KG1 (cell line): ENCODE measurements at regions not wholly inside any gene's neighbourhood (a gene's known extent, or its start where the extent isn't known, plus 50 kb on each side); places are given as distances from the start of the nearest gene placed in this dataset.
A peak's percentile ranks its signal among the peaks of the same experiment; 100 is the strongest.
"Not testable (repeated sequence)": the region's sequence is repeated elsewhere in the genome, so short reads cannot be mapped to it uniquely, and the experiment has no call there.

Experiments used
- DNase-seq: peaks from one replicate; lab custom pipeline; 2025; lab: John Stamatoyannopoulos, UW

GRCh38 chr1:244322791-244323521 is 128.8 kb downstream of the ADSS2 start:
- peak; percentile 71 for DNase-seq

- peak; percentile 30 for DNase-seq
Measured at GRCh38 chr1:244324176-244324883, 127.4 kb downstream of the ADSS2 start.

- peak; percentile 35 for DNase-seq
Measured at GRCh38 chr1:244325056-244325758, 126.5 kb downstream of the ADSS2 start.

- no peak for DNase-seq
Measured at GRCh38 chr1:244326757-244327156, 125.0 kb downstream of the ADSS2 start.

- DNase-seq, result no peak
Measured at GRCh38 chr1:244327533-244327932, 124.2 kb downstream of the ADSS2 start.

- no peak for DNase-seq
Measured at GRCh38 chr1:244328476-244328875, 123.2 kb downstream of the ADSS2 start.

GRCh38 chr1:244329591-244330317 is 122.0 kb downstream of the ADSS2 start:
- no peak for DNase-seq

- DNase-seq, result no peak
Measured at GRCh38 chr1:244330318-244330625, 121.4 kb downstream of the ADSS2 start.

GRCh38 chr1:244332761-244333160 is 118.9 kb downstream of the ADSS2 start:
- DNase-seq, result not testable (repeated sequence)

- not testable (repeated sequence) for DNase-seq
Measured at GRCh38 chr1:244334315-244334714, 117.4 kb downstream of the ADSS2 start.

- not testable (repeated sequence) for DNase-seq
Measured at GRCh38 chr1:244334842-244335241, 116.9 kb downstream of the ADSS2 start.

GRCh38 chr1:244335456-244335855 is 116.3 kb downstream of the ADSS2 start:
- no peak for DNase-seq

- DNase-seq, result no peak
Measured at GRCh38 chr1:244336232-244336899, 115.3 kb downstream of the ADSS2 start.

- DNase-seq, result no peak
Measured at GRCh38 chr1:244337839-244338238, 113.9 kb downstream of the ADSS2 start.

GRCh38 chr1:244339073-244339692 is 112.5 kb downstream of the ADSS2 start:
- DNase-seq, result no peak

- no peak for DNase-seq
Measured at GRCh38 chr1:244339776-244340175, 111.9 kb downstream of the ADSS2 start.

GRCh38 chr1:244340396-244340795 is 111.3 kb downstream of the ADSS2 start:
- DNase-seq, result no peak

- DNase-seq, result no peak
Measured at GRCh38 chr1:244341455-244342450, 110.0 kb downstream of the ADSS2 start.

GRCh38 chr1:244344001-244344400 is 107.7 kb downstream of the ADSS2 start:
- no peak for DNase-seq

GRCh38 chr1:244346972-244347618 is 104.6 kb downstream of the ADSS2 start:
- no peak for DNase-seq
